ACC112 (cell line): ENCODE measurements at regions not wholly inside any gene's neighbourhood (a gene's known extent, or its start where the extent isn't known, plus 50 kb on each side); places are given as distances from the start of the nearest gene placed in this dataset.

Experiments
- H2AFZ ChIP-seq: fragments of 200-600 bp; sonication (generic); one replicate; pipeline ENCODE4 v1.6.0; 2017; ENCODE audit warnings: antibody characterized with exemption, low read length; ENCODE audit not compliant: unreplicated experiment
- H3K27ac ChIP-seq: fragments of 200-600 bp; sonication (generic); 2 replicates; pipeline ENCODE4 v1.5.1; 2014; ENCODE audit warnings: low read depth, mild to moderate bottlenecking, antibody characterized with exemption, low read length, moderate library complexity
- H3K27me3 ChIP-seq: fragments of 200-600 bp; sonication (generic); 2 replicates; pipeline ENCODE4 v1.6.1; 2014; ENCODE audit warnings: mild to moderate bottlenecking, antibody characterized with exemption, low read length, moderate library complexity, mixed read lengths; ENCODE audit not compliant: insufficient read depth
- H3K36me3 ChIP-seq: fragments of 200-600 bp; sonication (generic); 2 replicates; pipeline ENCODE4 v1.6.1; 2016; ENCODE audit warnings: mild to moderate bottlenecking, antibody characterized with exemption, low read length, moderate library complexity, mixed read lengths; ENCODE audit not compliant: insufficient read depth
- H3K4me1 ChIP-seq: fragments of 200-600 bp; sonication (generic); one replicate; pipeline ENCODE4 v1.6.1; 2016; ENCODE audit warnings: low read length, mixed read lengths; ENCODE audit not compliant: insufficient read depth, unreplicated experiment, control insufficient read depth
- H3K4me3 ChIP-seq: fragments of 200-600 bp; sonication (generic); 2 replicates; pipeline ENCODE4 v1.5.1; 2014; ENCODE audit warnings: mild to moderate bottlenecking, low read depth, low read length
- H3K79me2 ChIP-seq: fragments of 200-600 bp; sonication (generic); one replicate; pipeline ENCODE4 v1.6.0; 2016; ENCODE audit warnings: low read length; ENCODE audit not compliant: control insufficient read depth, unreplicated experiment, insufficient read depth

- Histone ChIP-seq H3K27me3 (no peaks in the 10 kb centered on the region), H3K79me2 (no peaks in the 10 kb centered on the region)
These were observed 133.6 kb downstream of the MYCN start for GRCh38 chr2:16073921-16074425.

DNA sequence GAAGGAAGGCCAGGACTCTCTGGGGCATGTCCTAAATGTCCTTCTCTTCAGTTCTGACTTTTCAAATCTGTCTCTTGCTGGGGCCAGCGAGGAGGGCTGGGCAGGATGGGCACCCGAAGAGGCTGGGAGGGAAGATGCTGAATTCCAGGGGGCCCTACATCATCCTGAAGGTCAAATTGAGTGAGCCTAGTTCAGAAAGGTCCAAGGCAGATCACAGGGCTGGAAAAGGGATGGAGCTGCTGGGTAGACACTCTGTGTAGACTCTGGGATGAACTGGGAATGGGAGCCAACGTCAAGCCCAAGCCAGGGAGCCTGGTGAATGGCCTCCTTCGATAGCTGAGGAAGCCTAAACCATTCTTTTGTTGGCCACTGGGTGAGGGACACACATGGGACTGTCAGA is 133.1 kb downstream of the MYCN start:
- no peaks in the 10 kb centered on the region for H3K4me1 ChIP-seq
- no peaks in the 10 kb centered on the region for H3K79me2 ChIP-seq
- no peaks in the 10 kb centered on the region for H3K36me3 ChIP-seq
- no peak overlapping the region for H3K27ac ChIP-seq
- no peak overlapping the region for H2AFZ ChIP-seq
- H3K4me3 ChIP-seq: no peak overlapping the region
- H3K27me3 ChIP-seq: no peaks in the 10 kb centered on the region

More at GRCh38 chr2:16073921-16074425, 133.6 kb downstream of the MYCN start:
- Histone ChIP-seq H2AFZ (no peak overlapping the region), H3K4me1 (no peaks in the 10 kb centered on the region), H3K4me3 (no peak overlapping the region), H3K36me3 (no peaks in the 10 kb centered on the region), H3K27ac (no peak overlapping the region)

GRCh38 chr2:16072638-16073290 is 132.4 kb downstream of the MYCN start:
- no peaks in the 10 kb centered on the region for H3K27me3 ChIP-seq
- no peaks in the 10 kb centered on the region for H3K79me2 ChIP-seq
- no peaks in the 10 kb centered on the region for H3K4me1 ChIP-seq
- no peak overlapping the region for H2AFZ ChIP-seq
- no peaks in the 10 kb centered on the region for H3K36me3 ChIP-seq
- no peak overlapping the region for H3K27ac ChIP-seq
- no peak overlapping the region for H3K4me3 ChIP-seq

DNA sequence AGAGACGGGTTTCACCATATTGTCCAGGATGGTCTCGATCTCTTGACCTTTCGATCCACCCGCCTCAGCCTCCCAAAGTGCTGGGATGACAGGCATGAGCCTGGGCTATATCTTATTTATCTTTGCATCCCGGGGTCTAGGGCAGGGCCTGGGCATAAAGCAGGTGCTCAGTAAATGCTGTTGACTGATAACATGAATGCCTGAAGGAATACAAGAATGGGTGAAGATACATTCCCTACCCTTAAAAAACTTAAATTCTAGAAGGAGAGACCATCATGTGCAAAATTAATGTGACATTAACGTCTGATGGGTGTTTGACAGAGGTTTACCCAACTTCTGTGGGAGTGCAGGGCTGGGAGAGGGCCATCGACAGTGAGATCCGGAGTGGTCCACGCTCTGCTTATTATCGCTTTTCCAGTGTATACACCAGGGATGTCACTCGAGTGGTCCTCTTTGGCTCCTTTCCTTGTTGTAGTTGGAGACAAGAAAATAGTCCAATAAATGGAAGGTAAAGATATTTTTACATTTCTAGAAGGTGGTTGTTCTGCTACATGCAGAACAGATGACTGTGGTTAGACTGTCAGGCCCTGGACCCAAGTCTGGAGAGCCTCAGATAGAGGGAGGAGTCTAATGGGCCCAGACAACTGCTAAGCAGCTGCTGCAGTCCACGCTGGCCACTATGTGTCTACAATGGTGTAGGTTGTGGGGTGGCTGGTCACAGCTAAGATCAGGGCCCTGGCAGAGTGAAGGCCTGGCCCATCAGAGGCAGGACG is 131.7 kb downstream of the MYCN start:
- no peaks in the 10 kb centered on the region for H3K4me1 ChIP-seq
- H3K27ac ChIP-seq: no peak overlapping the region
- H2AFZ ChIP-seq: no peak overlapping the region
- no peaks in the 10 kb centered on the region for H3K36me3 ChIP-seq
- no peak overlapping the region for H3K4me3 ChIP-seq
- H3K79me2 ChIP-seq: no peaks in the 10 kb centered on the region
- H3K27me3 ChIP-seq: no peaks in the 10 kb centered on the region

DNA sequence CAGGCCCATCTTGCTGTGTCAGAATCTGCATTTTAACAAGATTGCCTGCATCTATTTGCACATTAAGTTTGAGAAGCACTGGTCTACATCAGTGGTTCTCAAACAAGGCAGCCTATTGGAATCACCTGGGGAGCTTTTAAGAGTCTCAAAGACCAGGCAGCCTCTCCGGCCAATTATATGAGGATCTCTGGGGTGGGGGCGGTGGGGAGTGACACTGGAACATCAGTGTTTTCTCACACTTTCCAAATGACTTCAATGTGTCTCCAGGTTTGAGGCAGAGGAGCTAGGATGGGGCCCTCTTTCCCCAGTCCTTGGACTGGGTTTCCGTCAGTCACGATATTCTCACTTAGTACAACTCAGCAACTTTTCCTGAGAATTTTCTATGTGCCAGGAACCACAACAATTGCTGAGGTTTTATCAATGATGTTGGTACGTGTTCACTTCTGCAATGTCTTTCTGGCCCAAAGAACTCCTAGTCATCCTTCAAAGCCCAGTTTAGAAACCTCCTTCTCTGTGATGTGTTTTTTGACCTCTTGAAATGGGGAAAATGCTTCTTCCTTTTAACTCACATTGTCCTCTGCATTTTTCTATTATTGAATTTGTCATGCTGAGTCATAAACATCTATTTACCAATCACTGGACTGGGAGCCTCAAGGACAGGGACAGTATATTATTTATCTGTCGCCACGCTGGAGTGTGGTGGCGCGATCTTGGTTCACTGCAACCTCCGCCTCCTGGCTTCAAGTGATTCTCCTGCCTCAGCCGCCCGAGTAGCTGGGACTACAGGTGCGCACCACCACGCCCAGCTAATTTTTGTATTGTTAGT is 130.9 kb downstream of the MYCN start:
- H3K36me3 ChIP-seq: no peaks in the 10 kb centered on the region
- H2AFZ ChIP-seq: no peak overlapping the region
- no peaks in the 10 kb centered on the region for H3K4me1 ChIP-seq
- H3K4me3 ChIP-seq: no peak overlapping the region
- H3K27me3 ChIP-seq: no peaks in the 10 kb centered on the region
- no peak overlapping the region for H3K27ac ChIP-seq
- H3K79me2 ChIP-seq: no peaks in the 10 kb centered on the region

DNA sequence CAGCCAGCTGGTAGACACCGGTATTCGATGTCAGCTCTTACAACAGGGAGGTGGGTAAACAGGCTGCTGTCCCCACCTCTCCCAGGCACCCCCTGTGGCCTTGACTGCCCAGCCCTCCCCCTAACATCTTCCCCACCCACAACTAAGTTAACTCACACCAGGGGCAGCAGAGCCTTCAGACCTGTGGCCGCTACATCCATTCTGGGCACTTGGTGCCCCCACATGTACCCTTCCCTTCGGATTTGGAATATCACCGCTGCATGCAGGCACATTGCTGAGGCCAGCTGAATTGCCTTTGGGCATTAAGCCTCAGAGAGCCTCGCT is 130.3 kb downstream of the MYCN start:
- H3K36me3 ChIP-seq: no peaks in the 10 kb centered on the region
- H3K4me1 ChIP-seq: no peaks in the 10 kb centered on the region
- no peaks in the 10 kb centered on the region for H3K27me3 ChIP-seq
- no peak overlapping the region for H3K4me3 ChIP-seq
- no peak overlapping the region for H2AFZ ChIP-seq
- no peaks in the 10 kb centered on the region for H3K79me2 ChIP-seq
- H3K27ac ChIP-seq: no peak overlapping the region

GRCh38 chr2:16069933-16070647 is 129.7 kb downstream of the MYCN start:
- Histone ChIP-seq H3K79me2 (no peaks in the 10 kb centered on the region), H3K27ac (no peak overlapping the region), H3K27me3 (no peaks in the 10 kb centered on the region), H2AFZ (no peak overlapping the region), H3K36me3 (no peaks in the 10 kb centered on the region), H3K4me1 (no peaks in the 10 kb centered on the region), H3K4me3 (no peak overlapping the region)

GRCh38 chr2:16069663-16069932 is 129.2 kb downstream of the MYCN start:
- Histone ChIP-seq H3K79me2 (no peaks in the 10 kb centered on the region), H3K27ac (no peak overlapping the region), H2AFZ (no peak overlapping the region), H3K4me1 (no peaks in the 10 kb centered on the region), H3K27me3 (no peaks in the 10 kb centered on the region), H3K36me3 (no peaks in the 10 kb centered on the region), H3K4me3 (no peak overlapping the region)

DNA sequence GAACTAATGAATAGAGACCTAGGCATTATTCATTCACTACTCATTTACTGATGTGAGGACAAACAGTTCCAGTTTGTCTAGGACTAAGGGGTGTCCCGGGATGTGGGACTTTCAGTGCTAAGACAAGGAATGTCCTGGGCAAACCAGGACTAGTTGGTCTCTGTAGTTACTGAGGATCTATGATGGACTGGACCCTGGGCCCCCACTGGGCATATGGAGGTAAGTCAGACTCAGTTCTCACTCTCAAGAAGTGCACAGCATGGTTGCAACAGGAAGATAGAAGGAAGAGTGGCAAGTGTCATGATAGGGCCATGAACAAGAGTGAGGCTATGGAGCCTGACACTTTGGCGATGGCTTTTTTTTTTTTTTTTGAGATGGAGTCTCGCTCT is 128.2 kb downstream of the MYCN start:
- Histone ChIP-seq H3K36me3 (no peaks in the 10 kb centered on the region), H3K4me3 (no peak overlapping the region), H3K4me1 (no peaks in the 10 kb centered on the region), H3K27me3 (no peaks in the 10 kb centered on the region), H3K27ac (no peak overlapping the region), H2AFZ (no peak overlapping the region), H3K79me2 (no peaks in the 10 kb centered on the region)

DNA sequence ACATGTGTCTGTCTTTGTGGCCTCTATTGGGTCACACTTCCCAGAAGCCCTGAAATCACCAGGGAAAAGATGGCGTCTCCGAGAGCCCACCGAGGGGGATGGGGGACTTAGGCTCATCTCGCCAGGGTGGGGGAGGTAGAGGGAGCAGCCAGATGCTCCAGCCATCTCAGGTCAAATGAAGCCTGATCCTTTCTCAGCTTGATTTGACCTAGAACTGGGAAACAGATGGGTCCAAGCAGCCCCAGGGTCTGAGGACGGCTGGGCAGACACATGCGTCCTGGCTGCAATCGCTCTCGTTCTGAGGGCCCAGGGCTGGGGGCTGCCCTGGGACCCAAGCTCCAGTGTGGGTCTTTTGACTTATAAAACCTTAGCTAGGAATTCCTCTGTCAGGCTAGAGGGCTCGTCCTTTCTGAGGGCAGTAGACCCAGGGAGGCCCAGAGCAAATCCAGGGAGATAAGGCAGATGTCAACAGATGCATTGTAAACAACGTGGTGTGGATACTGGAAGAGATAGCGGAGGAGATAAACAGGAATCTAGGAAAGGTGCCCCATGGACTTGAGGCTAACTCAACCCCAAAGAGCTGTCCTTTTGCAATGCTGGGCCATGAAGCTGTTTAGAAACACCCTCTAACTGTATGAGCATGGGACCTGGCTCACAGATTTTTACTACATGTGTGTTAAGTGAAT is 127.7 kb downstream of the MYCN start:
- H3K79me2 ChIP-seq: no peaks in the 10 kb centered on the region
- H3K27me3 ChIP-seq: no peaks in the 10 kb centered on the region
- no peak overlapping the region for H2AFZ ChIP-seq
- no peak overlapping the region for H3K27ac ChIP-seq
- H3K36me3 ChIP-seq: no peaks in the 10 kb centered on the region
- no peaks in the 10 kb centered on the region for H3K4me1 ChIP-seq
- H3K4me3 ChIP-seq: no peak overlapping the region
